HG02642 (cell line): ENCODE measurements at regions not wholly inside any gene's neighbourhood (a gene's known extent, or its start where the extent isn't known, plus 50 kb on each side); places are given as distances from the start of the nearest gene placed in this dataset.
"Not testable (repeated sequence)": the region's sequence is repeated elsewhere in the genome, so short reads cannot be mapped to it uniquely, and the experiment has no call there.

ENCODE experiments used
- ATAC-seq: cut with Tn5 transposase; IDR thresholded peaks from one replicate; pipeline ENCODE4 v1.9.1; 2021; ENCODE audit warnings: mild to moderate bottlenecking; ENCODE audit not compliant: unreplicated experiment, poor library complexity

DNA sequence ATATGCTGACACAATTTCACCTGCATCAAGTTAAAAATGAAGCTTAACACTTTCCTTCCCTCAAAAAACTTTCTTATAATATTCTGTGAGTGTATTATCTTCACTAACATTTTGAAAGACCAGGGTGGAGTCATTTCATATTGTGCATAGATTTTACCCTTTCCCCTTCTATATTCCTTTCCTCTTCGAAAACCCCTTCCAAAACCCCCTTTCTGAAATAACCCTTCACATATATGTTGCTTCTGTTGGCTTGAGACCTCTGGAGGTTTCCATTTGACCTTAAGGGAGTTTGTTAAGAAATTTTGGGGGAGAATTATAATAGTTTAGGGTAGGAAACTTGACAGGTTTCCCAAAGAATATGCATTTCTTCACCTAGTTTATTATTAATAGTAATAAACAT is 489.6 kb upstream of the MIR17HG start:
- ATAC-seq = no peak

DNA sequence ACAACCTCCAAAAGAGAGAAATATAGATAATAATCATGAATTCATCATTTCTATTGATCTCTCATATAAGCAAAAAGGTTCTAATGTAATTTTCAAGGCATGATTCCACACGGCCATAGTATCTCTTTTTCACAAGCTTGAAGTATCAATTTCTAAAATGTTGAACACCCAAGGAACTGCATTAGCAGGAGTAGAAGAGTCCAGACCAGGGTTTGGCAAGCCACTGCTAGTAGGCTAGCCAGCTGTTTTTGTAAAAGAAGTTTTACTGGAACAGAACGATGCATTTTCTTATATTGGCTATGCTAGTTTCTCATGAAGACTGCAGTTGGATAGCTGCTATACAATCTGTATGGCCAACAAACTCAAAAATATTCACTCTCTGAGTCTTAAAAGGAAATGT is 481.5 kb upstream of the MIR17HG start:
- no peak for ATAC-seq

- ATAC-seq = peak; percentile 97
These were observed 480.2 kb upstream of the MIR17HG start for GRCh38 chr13:90867336-90867683.

DNA sequence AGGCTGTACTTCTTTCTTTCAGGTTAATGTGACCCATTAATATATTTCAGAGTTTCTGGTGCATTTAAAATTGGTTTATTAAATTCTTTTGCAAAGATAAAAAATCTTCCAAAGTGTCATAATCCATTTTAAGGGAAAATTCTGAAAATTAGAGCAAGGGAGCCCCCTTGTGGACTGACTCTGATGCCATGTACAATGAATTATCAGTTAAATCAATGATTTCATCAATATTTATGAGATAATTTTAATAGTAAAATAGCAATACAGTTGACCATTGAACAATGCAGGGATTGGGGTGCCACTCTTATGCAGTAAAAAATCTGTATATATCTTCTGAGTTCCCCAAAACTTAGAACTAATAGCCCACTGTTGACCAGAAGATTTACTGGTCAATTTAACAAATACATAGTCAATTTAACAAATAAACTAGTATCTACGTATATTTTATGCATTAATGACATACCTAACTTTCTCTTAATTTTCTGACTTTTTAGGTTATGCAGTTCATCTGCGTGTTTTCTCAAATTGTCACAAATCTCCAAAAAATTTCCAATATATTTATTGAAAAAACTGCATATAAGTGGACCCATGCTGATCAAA is 479.1 kb upstream of the MIR17HG start:
- ATAC-seq = no peak

- no peak for ATAC-seq
These were observed 477.9 kb upstream of the MIR17HG start for GRCh38 chr13:90869580-90869979.

DNA sequence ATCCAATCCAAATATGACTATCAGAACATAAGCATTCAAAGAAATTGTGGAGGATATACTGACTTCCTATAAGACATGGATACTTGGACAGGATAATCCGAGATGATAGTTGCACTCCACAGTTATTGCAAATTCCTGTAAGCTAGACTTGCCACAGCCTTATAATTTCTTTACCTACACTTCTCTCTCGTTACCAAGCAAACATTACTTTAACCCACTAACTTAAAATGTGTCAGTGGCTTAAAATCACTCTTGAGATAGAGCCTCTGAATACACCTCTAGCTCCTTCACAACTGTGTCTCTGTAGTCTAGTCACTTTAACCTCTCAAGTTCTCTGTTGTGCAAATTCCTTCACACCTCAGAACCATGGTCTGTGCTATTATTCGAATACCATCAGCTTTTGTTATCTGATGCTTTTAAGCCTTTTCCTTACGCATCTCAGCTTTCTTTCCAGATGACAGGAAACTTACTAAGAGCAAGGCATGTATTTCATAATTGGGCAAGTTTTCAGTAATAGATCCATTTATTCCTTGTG is 474.9 kb upstream of the MIR17HG start:
- no peak for ATAC-seq

DNA sequence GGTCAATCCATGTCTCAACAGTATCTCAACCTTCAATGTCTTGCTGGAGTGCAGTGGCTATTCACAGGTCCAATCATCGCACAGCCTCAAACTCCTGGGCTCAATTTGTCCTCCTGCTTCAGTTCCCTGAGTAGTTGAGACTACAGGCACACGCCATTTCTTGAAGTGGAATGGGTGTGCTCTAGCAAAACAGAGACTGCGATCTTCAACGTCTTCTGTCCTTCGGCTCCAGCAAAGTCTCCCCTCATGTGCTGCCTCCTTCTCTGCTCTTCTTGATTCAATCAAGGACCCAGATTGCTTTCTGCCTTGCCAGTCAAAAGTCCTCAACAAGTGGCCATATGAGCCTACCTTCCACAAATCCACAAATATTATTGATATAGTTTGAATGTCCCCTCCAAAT is 466.7 kb upstream of the MIR17HG start:
- ATAC-seq = no peak

DNA sequence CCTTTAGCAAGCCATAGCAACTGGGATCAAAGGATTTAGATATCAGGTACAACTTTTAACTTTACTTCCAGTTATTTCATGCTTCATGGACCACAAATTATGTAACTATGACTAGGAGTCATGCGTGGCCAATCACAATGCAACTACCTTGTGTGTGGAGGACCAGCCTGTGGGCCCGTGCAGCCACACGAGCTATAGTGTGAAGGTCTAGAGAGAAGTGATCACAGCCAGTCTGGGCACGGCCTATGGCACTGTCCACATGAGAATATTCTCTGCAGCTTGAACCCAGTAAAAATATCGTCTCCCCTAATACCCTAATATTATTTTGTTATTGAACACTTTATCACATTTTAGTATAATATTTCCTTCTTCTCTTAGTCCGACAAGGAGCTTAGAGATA is 464.9 kb upstream of the MIR17HG start:
- no peak for ATAC-seq

- no peak for ATAC-seq
These were observed 463.9 kb upstream of the MIR17HG start for GRCh38 chr13:90883592-90883991.

DNA sequence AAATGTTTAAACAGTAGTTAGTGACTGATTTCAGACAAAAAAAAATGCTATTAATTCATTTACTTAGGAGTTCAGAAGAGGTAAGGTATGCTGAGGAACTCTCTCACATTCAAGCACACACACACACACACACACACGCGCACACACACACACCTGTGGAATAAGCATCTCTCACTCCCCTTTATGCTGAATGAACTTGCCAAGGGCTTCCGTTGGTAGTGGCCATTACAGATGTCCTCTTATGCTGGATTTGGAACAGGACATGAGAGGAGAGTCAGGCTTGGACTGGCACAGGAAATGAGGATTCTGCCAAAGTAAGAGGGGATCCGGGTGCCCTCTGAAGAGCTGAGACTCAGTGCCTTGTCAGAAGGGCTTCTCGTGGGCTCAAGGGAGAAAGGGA is 463.4 kb upstream of the MIR17HG start:
- ATAC-seq = no peak

DNA sequence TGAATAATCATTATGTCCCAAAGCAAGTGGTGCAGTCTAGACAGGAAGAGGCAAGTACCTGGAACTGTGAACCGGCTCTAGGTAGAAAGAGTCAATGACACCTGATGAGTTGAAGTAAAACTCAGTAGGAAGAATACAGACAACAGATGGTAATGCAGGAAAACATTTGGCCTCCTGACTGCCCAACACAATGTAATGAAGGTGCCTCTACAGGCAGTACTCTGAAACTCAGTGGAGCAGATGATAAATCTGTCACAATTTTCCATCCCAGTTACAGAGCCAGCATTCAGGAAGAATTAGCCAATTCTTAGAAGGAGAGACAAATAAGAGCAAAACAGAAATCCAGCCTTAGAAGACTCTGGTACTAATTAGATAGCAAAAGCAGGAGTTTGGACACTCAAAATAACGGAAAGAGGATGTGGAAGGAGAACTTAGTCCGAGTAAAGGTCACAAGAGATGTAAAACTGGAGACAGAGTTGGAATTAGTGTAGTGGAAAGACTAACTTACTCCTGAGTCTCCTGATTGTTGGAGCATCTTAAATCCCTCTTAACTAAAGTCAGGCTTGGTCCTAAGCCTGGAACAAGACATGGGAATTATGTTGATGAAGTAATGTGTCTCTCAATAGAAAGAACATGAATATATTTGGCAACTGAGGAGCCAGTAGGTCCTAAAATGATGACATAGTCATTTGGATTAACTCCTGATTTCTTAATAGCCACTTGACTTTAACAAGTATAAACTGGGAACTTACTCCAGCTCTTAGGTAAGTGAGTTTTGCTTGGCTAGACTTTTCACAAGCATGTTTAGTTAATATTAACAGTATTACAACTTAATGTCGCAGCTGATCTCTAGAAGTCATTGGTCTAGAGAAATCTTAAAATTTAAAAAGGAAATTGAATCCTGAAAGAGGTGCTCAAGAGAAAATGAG is 457.3 kb upstream of the MIR17HG start:
- ATAC-seq = no peak

DNA sequence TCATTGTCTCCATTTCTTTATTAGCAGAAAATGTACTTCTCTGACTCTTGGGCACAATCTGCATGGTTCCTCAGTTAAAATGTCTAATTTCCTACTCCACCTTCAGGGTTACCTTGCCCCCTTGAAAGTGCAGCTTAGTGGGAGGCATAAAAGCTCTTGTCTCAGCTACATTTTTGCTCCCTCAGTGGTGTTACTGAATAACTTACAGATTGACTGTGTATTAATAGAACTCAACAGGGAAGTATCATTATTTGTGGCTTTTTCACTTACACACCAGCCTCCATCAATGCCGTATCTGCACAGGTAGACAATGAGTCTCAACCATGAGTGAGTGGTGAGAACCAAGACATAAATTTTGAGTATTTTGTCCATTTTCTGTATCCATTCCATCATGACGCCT is 456.2 kb upstream of the MIR17HG start:
- ATAC-seq = no peak

- ATAC-seq = not testable (repeated sequence)
These were observed 454.3 kb upstream of the MIR17HG start for GRCh38 chr13:90893199-90893598.

GRCh38 chr13:90896002-90896401 is 451.5 kb upstream of the MIR17HG start:
- no peak for ATAC-seq

GRCh38 chr13:90898811-90899210 is 448.7 kb upstream of the MIR17HG start:
- ATAC-seq = no peak

- ATAC-seq = no peak
These were observed 448.1 kb upstream of the MIR17HG start for GRCh38 chr13:90899416-90899815.

DNA sequence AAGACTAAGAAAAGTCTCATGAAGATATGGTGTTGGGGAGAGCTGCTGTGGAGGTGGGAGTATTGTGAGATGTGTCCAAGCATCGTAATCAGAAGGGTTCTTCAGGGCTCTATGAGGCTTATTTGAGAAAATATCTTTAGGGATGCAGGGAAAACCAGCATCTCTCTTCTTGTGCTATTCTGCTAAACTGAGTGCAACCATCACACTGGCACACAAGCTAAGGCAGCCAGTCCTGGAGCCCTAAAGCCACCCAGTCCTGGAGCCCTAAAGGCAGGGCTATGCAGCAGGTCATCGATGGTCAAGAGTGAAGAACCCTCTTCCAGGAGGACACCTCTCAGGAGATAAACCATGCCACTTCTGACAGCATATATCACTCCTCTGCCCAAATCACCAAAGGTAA is 445.2 kb upstream of the MIR17HG start:
- no peak for ATAC-seq

DNA sequence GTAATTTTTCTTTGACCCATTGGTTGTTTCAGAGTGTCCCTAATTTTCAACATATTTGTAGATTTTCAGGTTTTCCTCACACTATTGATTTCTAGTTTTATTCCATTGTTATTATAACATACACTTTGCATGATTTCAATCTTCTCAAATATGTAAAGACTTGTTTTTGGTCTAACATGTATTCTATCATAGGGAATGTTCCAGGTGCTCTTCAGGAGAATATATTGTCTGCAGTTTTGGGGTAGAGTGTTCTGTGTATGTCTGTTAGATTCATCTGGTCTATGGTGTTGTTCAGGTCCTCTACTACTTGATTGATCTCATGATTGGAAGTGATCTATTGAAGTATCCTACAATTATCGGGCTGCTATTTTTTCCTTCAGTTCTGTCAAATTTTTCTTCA is 440.9 kb upstream of the MIR17HG start:
- no peak for ATAC-seq

DNA sequence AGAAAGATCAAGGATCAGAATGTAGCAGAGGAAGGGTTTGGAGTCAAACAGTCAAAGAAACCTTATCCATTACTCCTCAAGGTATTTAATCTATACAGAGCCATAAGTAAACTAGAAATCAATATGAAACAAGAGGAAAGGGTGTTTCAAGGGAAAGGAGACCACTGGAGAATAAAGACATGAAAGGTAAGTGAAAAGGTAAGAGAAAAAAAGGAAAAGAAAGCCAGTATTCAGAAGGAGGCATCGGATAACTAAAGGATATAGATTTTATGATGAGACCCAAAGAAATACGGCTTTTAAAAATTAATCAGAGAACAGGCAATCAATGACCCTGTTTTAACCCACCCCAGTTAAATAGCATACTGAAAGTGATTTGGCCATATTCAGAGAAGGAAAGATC is 438.7 kb upstream of the MIR17HG start:
- no peak for ATAC-seq

- ATAC-seq = no peak
These were observed 437.4 kb upstream of the MIR17HG start for GRCh38 chr13:90910018-90910639.

- no peak for ATAC-seq
These were observed 435.2 kb upstream of the MIR17HG start for GRCh38 chr13:90912247-90912646.
